ENCODE measurements at regions not wholly inside any gene's neighbourhood (a gene's known extent, or its start where the extent isn't known, plus 50 kb on each side); places are given as distances from the start of the nearest gene placed in this dataset.

DNA sequence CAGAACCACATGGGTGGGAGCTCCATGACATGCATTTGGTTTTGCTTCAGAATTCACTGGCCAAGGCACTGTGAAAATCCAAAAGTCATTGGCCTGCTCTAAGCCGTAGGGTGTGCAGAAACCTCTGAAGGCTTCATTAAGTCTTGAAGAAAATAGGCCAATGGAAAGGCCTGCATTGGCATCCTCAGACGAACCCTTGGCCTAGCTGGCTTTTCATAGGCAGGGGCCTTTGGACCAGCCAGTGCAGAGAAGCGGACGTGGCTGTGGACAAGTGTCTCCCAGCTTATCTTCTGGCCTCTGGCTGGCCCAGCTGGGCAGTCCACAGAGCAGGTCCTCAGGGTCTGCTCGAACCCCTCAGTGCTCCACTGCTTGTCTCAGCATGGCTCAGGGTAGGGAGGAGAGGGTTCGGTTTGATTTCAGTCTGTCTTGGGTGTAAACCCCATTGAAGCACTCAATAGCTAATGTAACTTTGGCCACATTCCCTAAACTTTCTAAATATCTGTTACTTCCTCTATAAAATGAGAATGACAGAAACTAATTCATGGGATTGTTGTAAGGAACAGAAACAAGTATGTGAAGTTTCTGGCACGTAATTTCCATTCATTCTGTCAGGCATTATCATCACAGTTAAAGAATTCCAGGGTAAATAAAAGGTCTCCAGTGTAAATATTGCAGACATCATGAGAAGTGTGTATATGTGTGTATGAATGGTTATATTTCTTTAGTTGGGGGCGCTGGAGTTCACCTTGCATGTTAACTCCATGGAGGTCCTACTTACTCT is 125.5 kb downstream of the TFCP2L1 start:
- Histone ChIP-seq H4K20me1 (ENCODE audit: insufficient read depth) (no peaks in the 10 kb centered on the region), H3K9ac (no peak overlapping the region), H3K36me3 (ENCODE audit: insufficient read depth) (no peaks in the 10 kb centered on the region), H3K4me1 (ENCODE audit: low read depth, poor library complexity, severe bottlenecking) (no peaks in the 10 kb centered on the region), H3K4me2 (no peak overlapping the region), H3K27me3 (ENCODE audit: insufficient read depth, low read depth) (no peaks in the 10 kb centered on the region), H3K4me3 (IDR thresholded peaks at IDR 0.05; ENCODE audit: insufficient read depth, low read depth, low read length) (no peak overlapping the region), H3K79me2 (ENCODE audit: insufficient read depth, low read depth) (no peaks in the 10 kb centered on the region), H3K27ac (no peak overlapping the region), H2AFZ (ENCODE audit: low read depth) (no peak overlapping the region)
- no peak for TF ChIP-seq CTCF (conservative IDR thresholded peaks at IDR 0.05; ENCODE audit: low read depth, low read length)

DNA sequence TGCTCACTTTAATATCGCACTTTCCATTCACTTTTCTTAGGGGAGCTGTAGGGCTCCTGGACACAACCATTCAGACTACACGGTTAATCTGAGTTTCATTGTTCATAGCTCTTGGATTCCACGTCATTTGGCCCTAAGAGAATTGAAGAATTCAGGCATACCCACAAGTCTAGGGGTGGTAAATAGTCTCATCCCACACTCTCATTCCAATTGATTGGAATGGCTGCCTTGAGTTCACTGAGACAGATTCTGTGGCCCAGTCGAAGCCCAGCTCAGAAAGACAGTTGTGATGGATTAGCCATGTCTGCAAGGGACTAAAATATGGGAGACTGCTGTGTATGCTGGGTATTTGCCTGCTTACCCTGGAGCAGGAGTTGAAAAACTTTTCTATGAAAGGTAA is 124.6 kb downstream of the TFCP2L1 start:
- Histone ChIP-seq H3K4me1 (ENCODE audit: low read depth, poor library complexity, severe bottlenecking) (no peaks in the 10 kb centered on the region), H2AFZ (ENCODE audit: low read depth) (no peak overlapping the region), H3K27me3 (ENCODE audit: insufficient read depth, low read depth) (no peaks in the 10 kb centered on the region), H3K36me3 (ENCODE audit: insufficient read depth) (no peaks in the 10 kb centered on the region), H4K20me1 (ENCODE audit: insufficient read depth) (no peaks in the 10 kb centered on the region), H3K4me3 (IDR thresholded peaks at IDR 0.05; ENCODE audit: insufficient read depth, low read depth, low read length) (no peak overlapping the region), H3K79me2 (ENCODE audit: insufficient read depth, low read depth) (no peaks in the 10 kb centered on the region), H3K4me2 (no peak overlapping the region), H3K9ac (no peak overlapping the region), H3K27ac (no peak overlapping the region)
- TF ChIP-seq CTCF (conservative IDR thresholded peaks at IDR 0.05; ENCODE audit: low read depth, low read length): no peak

DNA sequence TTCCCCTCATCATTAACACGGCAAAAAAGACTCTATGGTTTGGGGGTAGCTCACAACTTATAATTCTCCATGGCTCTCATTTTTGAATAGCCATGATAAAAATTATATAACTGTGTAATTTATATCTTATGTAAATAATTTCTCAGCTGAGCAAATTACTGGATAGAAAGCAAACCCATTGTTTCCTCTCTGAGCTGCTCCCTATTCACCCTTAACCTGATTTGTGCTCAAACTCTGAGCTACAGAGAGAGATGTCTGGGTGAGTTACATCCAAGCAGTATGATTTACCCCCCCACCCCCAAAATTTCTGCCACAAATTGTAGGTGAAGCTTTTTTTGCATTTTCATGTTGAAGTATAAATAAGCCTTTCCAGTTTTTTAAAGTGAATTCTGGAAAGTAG is 123.7 kb downstream of the TFCP2L1 start:
- Histone ChIP-seq H3K9ac (no peak overlapping the region), H3K27me3 (ENCODE audit: insufficient read depth, low read depth) (no peaks in the 10 kb centered on the region), H3K4me2 (no peak overlapping the region), H3K27ac (no peak overlapping the region), H3K79me2 (ENCODE audit: insufficient read depth, low read depth) (no peaks in the 10 kb centered on the region), H3K4me1 (ENCODE audit: low read depth, poor library complexity, severe bottlenecking) (no peaks in the 10 kb centered on the region), H3K36me3 (ENCODE audit: insufficient read depth) (no peaks in the 10 kb centered on the region), H2AFZ (ENCODE audit: low read depth) (no peak overlapping the region), H4K20me1 (ENCODE audit: insufficient read depth) (no peaks in the 10 kb centered on the region), H3K4me3 (IDR thresholded peaks at IDR 0.05; ENCODE audit: insufficient read depth, low read depth, low read length) (no peak overlapping the region)
- TF ChIP-seq CTCF (conservative IDR thresholded peaks at IDR 0.05; ENCODE audit: low read depth, low read length): no peak

GRCh38 chr2:121162893-121163292 is 122.1 kb downstream of the TFCP2L1 start:
- no peaks in the 10 kb centered on the region for H3K36me3 ChIP-seq (ENCODE audit: insufficient read depth)
- H4K20me1 ChIP-seq (ENCODE audit: insufficient read depth): no peaks in the 10 kb centered on the region
- no peak overlapping the region for H3K9ac ChIP-seq
- no peaks in the 10 kb centered on the region for H3K27me3 ChIP-seq (ENCODE audit: insufficient read depth, low read depth)
- H2AFZ ChIP-seq (ENCODE audit: low read depth): no peak overlapping the region
- no peaks in the 10 kb centered on the region for H3K79me2 ChIP-seq (ENCODE audit: insufficient read depth, low read depth)
- H3K4me1 ChIP-seq (ENCODE audit: low read depth, poor library complexity, severe bottlenecking): no peaks in the 10 kb centered on the region
- no peak overlapping the region for H3K4me3 ChIP-seq (IDR thresholded peaks at IDR 0.05; ENCODE audit: insufficient read depth, low read depth, low read length)
- no peak overlapping the region for H3K27ac ChIP-seq
- no peak overlapping the region for H3K4me2 ChIP-seq
- TF ChIP-seq CTCF (conservative IDR thresholded peaks at IDR 0.05; ENCODE audit: low read depth, low read length): no peak

All from KMS-11 (cell line).